ENCODE measurements at regions not wholly inside any gene's neighbourhood (a gene's known extent, or its start where the extent isn't known, plus 50 kb on each side); places are given as distances from the start of the nearest gene placed in this dataset.

DNA sequence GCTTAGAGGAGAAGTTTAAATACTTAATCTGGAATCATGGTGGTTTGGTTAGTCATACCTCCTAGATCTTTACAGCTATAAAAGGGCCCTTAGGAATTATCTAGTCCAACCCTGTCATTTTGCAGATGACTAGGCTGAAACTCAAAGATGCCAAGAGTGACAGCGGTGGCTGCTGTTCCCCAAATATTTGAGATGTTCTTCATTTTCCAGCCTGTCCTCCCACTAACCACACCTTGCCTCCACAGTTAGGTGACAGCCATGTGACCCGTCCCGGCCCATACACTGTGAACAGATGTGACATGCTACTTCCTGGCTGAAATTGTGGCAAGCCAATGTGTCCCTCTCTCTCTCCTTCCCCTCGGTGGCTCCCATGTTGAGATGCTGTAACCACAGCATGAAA is 225.5 kb upstream of the IPO5 start:
- H3K4me2 ChIP-seq = no peak overlapping the region
- ChIA-PET CTCF (no interaction called here), POLR2A (no interaction called here)
- H3K27ac ChIP-seq (ENCODE audit: low read depth in 2 of 2, low read length in 1 of 2) = no peak overlapping the region
- H3F3A ChIP-seq (replicated peaks; ENCODE audit: insufficient read depth) = no peaks in the 10 kb centered on the region
- H3K9me2 ChIP-seq = no peaks in the 10 kb centered on the region
- H2AFZ ChIP-seq (ENCODE audit: low read depth) = no peak overlapping the region
- no peaks in the 10 kb centered on the region for H3K79me2 ChIP-seq (ENCODE audit: insufficient read depth)
- H3K36me3 ChIP-seq (replicated peaks in 1 of 2; ENCODE audit: control insufficient read depth in 1 of 2, insufficient read depth in 2 of 2, low read length in 1 of 2) = no peaks in the 10 kb centered on the region
- H3K4me3 ChIP-seq (ENCODE audit: low read depth in 2 of 2, low read length in 1 of 2) = no peak overlapping the region
- TF ChIP-seq, protein P1, sequence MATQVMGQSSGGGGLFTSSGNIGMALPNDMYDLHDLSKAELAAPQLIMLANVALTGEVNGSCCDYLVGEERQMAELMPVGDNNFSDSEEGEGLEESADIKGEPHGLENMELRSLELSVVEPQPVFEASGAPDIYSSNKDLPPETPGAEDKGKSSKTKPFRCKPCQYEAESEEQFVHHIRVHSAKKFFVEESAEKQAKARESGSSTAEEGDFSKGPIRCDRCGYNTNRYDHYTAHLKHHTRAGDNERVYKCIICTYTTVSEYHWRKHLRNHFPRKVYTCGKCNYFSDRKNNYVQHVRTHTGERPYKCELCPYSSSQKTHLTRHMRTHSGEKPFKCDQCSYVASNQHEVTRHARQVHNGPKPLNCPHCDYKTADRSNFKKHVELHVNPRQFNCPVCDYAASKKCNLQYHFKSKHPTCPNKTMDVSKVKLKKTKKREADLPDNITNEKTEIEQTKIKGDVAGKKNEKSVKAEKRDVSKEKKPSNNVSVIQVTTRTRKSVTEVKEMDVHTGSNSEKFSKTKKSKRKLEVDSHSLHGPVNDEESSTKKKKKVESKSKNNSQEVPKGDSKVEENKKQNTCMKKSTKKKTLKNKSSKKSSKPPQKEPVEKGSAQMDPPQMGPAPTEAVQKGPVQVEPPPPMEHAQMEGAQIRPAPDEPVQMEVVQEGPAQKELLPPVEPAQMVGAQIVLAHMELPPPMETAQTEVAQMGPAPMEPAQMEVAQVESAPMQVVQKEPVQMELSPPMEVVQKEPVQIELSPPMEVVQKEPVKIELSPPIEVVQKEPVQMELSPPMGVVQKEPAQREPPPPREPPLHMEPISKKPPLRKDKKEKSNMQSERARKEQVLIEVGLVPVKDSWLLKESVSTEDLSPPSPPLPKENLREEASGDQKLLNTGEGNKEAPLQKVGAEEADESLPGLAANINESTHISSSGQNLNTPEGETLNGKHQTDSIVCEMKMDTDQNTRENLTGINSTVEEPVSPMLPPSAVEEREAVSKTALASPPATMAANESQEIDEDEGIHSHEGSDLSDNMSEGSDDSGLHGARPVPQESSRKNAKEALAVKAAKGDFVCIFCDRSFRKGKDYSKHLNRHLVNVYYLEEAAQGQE (IDR thresholded peaks at IDR 0.05; ENCODE audit: low read depth, low read length) = no peak
- TF ChIP-seq RAD21 (IDR thresholded peaks at IDR 0.05; ENCODE audit: low read length) (no peak), JUND (IDR thresholded peaks at IDR 0.05) (no peak), TCF12 (IDR thresholded peaks at IDR 0.05) (no peak), SMC3 (IDR thresholded peaks at IDR 0.05; ENCODE audit: low read depth, low read length) (no peak), TAF1 (IDR thresholded peaks at IDR 0.05; ENCODE audit: borderline replicate concordance, low read depth, low read length) (no peak), ELF1 (IDR thresholded peaks at IDR 0.05) (no peak), FOXJ3 (CRISPR knock-in tag; IDR thresholded peaks at IDR 0.05) (no peak), CHD2 (IDR thresholded peaks at IDR 0.05; ENCODE audit: low read length, partially characterized antibody) (no peak), FOXM1 (IDR thresholded peaks at IDR 0.05; ENCODE audit: low read depth) (no peak), GABPA (IDR thresholded peaks at IDR 0.05; ENCODE audit: low read depth) (no peak), NFIC (IDR thresholded peaks at IDR 0.05; ENCODE audit: borderline replicate concordance) (no peak), GATA2 (CRISPR knock-in tag; IDR thresholded peaks at IDR 0.05) (no peak), EP300 (IDR thresholded peaks at IDR 0.05; ENCODE audit: borderline replicate concordance in 1 of 2, low read depth in 1 of 2, low read length in 1 of 2) (no peak)
- TF ChIP-seq, protein P2, sequence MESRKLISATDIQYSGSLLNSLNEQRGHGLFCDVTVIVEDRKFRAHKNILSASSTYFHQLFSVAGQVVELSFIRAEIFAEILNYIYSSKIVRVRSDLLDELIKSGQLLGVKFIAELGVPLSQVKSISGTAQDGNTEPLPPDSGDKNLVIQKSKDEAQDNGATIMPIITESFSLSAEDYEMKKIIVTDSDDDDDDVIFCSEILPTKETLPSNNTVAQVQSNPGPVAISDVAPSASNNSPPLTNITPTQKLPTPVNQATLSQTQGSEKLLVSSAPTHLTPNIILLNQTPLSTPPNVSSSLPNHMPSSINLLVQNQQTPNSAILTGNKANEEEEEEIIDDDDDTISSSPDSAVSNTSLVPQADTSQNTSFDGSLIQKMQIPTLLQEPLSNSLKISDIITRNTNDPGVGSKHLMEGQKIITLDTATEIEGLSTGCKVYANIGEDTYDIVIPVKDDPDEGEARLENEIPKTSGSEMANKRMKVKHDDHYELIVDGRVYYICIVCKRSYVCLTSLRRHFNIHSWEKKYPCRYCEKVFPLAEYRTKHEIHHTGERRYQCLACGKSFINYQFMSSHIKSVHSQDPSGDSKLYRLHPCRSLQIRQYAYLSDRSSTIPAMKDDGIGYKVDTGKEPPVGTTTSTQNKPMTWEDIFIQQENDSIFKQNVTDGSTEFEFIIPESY (IDR thresholded peaks at IDR 0.05; ENCODE audit: borderline replicate concordance, low read depth) = no peak
- TF ChIP-seq, protein P3, sequence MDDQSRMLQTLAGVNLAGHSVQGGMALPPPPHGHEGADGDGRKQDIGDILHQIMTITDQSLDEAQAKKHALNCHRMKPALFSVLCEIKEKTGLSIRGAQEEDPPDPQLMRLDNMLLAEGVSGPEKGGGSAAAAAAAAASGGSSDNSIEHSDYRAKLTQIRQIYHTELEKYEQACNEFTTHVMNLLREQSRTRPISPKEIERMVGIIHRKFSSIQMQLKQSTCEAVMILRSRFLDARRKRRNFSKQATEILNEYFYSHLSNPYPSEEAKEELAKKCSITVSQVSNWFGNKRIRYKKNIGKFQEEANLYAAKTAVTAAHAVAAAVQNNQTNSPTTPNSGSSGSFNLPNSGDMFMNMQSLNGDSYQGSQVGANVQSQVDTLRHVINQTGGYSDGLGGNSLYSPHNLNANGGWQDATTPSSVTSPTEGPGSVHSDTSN (IDR thresholded peaks at IDR 0.05) = no peak
- TF ChIP-seq, protein P4, sequence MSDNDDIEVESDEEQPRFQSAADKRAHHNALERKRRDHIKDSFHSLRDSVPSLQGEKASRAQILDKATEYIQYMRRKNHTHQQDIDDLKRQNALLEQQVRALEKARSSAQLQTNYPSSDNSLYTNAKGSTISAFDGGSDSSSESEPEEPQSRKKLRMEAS (IDR thresholded peaks at IDR 0.05; ENCODE audit: low read depth) = no peak
- TF ChIP-seq, protein P5, sequence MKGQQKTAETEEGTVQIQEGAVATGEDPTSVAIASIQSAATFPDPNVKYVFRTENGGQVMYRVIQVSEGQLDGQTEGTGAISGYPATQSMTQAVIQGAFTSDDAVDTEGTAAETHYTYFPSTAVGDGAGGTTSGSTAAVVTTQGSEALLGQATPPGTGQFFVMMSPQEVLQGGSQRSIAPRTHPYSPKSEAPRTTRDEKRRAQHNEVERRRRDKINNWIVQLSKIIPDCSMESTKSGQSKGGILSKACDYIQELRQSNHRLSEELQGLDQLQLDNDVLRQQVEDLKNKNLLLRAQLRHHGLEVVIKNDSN (IDR thresholded peaks at IDR 0.05; ENCODE audit: borderline replicate concordance, low read depth) = no peak
- TF ChIP-seq, protein P6, sequence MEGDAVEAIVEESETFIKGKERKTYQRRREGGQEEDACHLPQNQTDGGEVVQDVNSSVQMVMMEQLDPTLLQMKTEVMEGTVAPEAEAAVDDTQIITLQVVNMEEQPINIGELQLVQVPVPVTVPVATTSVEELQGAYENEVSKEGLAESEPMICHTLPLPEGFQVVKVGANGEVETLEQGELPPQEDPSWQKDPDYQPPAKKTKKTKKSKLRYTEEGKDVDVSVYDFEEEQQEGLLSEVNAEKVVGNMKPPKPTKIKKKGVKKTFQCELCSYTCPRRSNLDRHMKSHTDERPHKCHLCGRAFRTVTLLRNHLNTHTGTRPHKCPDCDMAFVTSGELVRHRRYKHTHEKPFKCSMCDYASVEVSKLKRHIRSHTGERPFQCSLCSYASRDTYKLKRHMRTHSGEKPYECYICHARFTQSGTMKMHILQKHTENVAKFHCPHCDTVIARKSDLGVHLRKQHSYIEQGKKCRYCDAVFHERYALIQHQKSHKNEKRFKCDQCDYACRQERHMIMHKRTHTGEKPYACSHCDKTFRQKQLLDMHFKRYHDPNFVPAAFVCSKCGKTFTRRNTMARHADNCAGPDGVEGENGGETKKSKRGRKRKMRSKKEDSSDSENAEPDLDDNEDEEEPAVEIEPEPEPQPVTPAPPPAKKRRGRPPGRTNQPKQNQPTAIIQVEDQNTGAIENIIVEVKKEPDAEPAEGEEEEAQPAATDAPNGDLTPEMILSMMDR (IDR thresholded peaks at IDR 0.05) = no peak
- H3K9me3 ChIP-seq = no peaks in the 10 kb centered on the region
- WGBS (ENCODE audit: low lambda C conversion rate) = 21% methylated on average over 4 of the region's 4 CpGs
- no peak for DNase-seq
- no peak overlapping the region for H3K9ac ChIP-seq
- no peaks in the 10 kb centered on the region for H4K20me1 ChIP-seq (ENCODE audit: insufficient read depth)
- H3K27me3 ChIP-seq (ENCODE audit: insufficient read depth) = no peaks in the 10 kb centered on the region
- H3K4me1 ChIP-seq (ENCODE audit: control insufficient read depth in 1 of 2, insufficient read depth in 2 of 2, low read depth in 1 of 2, low read length in 1 of 2) = no peaks in the 10 kb centered on the region
